SK-N-MC (cell line): ENCODE measurements at regions not wholly inside any gene's neighbourhood (a gene's known extent, or its start where the extent isn't known, plus 50 kb on each side); places are given as distances from the start of the nearest gene placed in this dataset.

Experiments used
- EZH2 ChIP-seq: fragments of 200-600 bp; sonication (generic); IDR thresholded peaks from one replicate; pipeline ENCODE4 v1.6.1; 2017; ENCODE audit warnings: antibody characterized with exemption
- POLR2AphosphoS5 ChIP-seq: IDR thresholded peaks from 2 replicates; pipeline ENCODE4 v1.6.1; 2012; ENCODE audit warnings: mild to moderate bottlenecking, low read depth, low read length, borderline replicate concordance

- no peak for TF ChIP-seq POLR2AphosphoS5
- no peak for TF ChIP-seq EZH2
These were observed 224.9 kb downstream of the FGF9 start for GRCh38 chr13:21895779-21896178.
